ENCODE measurements at regions not wholly inside any gene's neighbourhood (a gene's known extent, or its start where the extent isn't known, plus 50 kb on each side); places are given as distances from the start of the nearest gene placed in this dataset.

GRCh38 chr19:13574933-13575332, 68.7 kb upstream of the CACNA1A start:
- TF ChIP-seq CTCF (IDR thresholded peaks at IDR 0.05; ENCODE audit: poor library complexity) (no peak), EZH2 (IDR thresholded peaks at IDR 0.05; ENCODE audit: borderline replicate concordance) (no peak)

Measured in hepatocyte (in vitro differentiated cells).